CD4-positive, alpha-beta T cell treated with Interleukin-4 for 1 hour (primary cell): ENCODE measurements at regions not wholly inside any gene's neighbourhood (a gene's known extent, or its start where the extent isn't known, plus 50 kb on each side); places are given as distances from the start of the nearest gene placed in this dataset.
"Not testable (repeated sequence)": the region's sequence is repeated elsewhere in the genome, so short reads cannot be mapped to it uniquely, and the experiment has no call there.

Source experiments
- DNase-seq, 2 donors: peaks; one replicate each; pipeline ENCODE4 v3.0.0-alpha.2; 2020 to 2022

GRCh38 chr18:70636991-70637390 is 348.1 kb downstream of the SOCS6 start:
- DNase-seq: no peak

DNA sequence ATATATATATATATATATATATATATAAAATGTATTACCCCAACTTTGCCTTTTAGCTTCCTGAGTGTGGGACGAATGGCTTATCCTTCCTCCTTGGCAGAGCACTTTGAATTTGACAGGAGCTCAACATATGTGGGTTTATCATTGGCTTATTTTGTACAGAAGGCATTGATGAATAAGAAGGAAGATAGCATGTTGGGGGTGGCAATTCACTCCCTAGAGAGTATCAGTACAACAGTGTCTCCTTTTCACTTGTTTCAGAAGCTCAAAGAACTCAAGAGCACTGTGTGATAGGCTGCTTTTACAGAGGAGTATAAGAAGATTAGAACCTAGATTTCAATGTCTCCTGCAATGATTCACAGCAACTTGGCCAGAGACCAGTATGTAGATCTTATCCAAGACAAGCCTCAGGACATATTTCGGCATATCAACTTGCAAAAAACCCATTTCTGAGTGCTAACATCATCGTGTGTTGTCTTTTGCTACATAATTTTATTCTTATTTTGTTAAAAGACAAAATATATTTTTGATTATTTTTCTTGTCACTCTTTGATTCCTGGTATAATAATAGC is 345.8 kb downstream of the SOCS6 start:
- DNase-seq: no peak

- DNase-seq: no peak
These were observed 338.4 kb downstream of the SOCS6 start for GRCh38 chr18:70627182-70627802.

DNA sequence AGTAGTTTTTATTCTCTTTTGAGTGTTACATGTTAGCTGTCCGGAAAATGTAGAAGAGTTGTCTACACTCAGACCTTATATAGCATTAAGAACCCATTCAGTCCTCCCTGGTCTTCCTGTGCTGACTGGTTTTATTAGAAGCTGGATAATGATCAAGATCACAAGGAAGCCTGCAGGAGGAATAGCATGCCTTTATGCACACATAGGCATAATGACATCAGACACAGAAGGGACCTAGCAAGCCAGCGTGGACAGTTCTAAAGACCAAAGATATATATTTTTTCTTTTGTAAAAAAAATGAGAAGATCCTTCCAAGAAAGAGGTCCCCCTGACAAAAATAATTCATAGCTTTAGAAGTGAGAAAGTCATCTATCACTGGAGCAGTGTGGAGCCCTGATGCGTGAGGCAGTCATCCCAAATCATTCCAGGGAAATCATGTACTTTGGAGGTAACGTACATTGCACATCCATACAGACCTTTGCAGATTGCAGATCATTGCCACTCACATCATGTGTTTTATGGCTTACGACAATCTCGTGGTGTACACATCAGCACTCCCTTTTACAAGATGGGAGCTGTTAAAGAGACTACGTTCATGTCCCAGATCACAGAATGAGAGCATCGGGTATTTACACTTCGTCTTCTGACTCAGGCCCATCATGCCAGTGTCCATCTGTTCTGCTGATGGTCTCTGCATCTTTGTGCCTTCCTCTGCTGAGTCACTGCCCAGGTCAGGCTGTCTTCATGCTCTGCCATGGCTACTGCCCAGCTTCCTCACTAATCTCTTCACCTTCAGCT is 334.0 kb downstream of the SOCS6 start:
- no peak for DNase-seq

DNA sequence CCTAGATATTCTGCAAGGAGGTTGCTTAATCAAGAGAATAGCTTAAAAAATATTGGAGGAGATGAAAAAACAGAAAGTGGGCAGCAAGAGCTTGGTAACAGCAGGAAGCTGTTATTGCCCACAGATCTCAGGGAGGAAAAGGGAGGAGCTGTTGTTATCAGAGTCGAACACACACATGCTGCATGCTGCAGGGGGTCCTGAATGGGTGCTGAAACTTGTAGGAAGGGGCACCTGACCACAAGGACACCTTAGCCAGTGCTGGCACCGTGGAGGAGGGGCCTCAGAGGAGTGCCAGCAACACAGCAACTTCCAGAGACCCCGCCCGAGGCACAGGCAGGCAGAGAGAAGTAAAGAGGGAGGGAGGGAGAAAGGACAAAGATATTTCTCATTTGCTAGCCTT is 332.9 kb downstream of the SOCS6 start:
- peak in 1 of 2 donors; percentile 34 for DNase-seq

DNA sequence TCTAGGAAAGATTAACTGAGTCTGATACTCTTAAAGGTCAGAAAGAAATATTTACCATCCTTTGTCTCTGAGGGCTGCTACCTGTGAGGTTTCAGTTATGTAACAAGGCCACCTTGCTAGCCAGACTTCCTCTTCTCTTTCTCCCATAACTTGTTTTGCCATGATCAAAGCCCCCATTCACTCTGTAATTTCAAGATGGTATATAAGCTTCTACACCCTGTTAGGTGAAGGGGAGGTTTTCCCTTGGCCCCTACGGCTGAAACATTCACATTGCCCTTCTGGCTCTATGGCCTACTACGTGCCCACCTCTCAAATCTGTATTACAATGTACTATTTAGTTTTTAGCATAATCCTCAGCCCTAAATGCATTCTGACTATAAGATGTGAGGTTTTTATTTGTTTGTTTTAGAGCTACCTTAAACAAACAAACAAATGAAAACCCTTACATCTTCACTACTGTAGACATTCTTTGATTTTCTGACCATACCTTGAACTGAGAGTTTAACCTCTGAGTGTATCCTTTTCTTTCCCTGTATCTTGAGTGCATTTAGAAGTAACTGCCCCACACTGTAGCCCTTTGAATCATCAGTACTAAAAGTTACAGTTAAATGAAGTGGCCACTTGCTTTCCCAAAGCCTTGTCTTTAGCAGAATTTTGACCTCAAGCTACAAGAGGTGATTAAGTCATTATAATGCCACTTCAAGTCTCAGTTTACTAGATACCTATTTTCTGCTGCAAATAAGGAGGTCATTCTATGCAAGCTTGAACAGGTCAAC is 332.2 kb downstream of the SOCS6 start:
- no peak for DNase-seq

DNA sequence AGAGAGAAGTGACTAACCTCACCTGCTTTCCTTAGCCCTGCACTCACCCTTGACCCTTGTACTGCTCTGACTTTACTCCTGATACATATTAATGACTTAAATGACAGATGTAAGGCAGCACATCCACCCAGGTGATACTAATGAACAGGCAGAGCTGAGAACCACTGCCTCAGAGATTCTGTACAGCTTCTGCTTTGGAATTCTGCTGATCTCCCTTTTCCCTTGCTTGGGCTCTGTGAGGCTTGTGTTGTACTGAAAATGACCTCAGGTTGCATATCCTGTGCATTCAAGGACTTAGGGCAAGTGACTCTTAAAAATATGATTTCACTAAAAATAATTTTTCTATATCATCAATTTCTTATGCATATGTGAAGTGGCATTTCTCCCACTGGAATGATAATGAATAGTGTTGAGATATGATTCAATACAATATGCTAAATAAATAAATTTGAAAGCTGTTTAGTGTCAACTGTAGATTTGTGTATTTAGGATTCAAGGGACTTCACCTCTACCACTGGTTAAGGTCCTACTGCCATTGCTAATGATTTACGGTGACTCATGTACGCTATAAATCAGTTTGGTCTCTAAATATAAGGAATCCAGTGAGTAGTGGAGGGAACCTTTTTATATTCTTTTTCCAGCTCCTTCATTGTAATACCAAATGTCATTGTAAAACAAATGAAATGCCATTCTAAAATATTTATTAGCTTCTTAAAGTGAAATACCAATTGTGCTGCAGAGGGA is 328.3 kb downstream of the SOCS6 start:
- no peak for DNase-seq

GRCh38 chr18:70600225-70600925 is 311.5 kb downstream of the SOCS6 start:
- DNase-seq: no peak

DNA sequence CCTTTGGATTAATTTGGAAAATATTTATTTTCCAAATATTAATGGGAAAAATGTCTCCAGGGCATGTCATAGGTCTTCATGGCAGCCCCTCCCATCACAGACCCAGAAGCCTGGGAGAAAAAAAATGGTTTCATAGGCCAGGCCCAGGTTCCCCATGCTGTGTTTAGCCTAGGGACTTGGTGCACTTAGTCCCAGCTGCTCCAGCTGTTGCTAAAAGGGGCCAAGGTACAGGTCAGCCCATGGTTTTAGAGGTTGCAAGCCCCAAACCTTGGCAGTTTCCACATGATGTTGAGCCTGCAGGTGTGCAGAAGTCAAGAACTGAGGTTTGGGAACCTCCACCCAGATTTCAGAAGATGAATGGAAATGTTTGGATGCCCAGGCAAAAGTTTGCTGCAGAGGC is 309.6 kb downstream of the SOCS6 start:
- DNase-seq: no peak

DNA sequence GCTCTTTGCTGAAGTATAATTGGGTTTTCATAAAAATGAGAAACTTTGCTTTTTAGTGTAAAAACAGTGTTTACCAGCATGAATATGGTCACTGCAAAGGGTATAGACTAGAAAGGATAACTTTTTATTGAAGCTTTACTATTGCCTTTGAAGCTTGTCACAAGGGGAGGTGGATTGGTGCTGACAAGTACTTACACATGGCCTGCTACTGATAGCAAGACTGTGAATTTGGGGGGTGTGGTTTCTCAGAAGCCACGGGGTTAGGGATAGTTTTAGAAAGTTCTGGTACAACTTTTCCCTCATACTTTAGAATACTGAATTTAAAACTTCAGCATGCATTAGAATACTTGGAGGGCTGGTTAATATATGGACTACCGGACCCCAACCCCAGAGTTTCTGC is 294.1 kb downstream of the SOCS6 start:
- no peak for DNase-seq

GRCh38 chr18:70578480-70578879 is 289.6 kb downstream of the SOCS6 start:
- DNase-seq: no peak

GRCh38 chr18:70577023-70577420 is 288.2 kb downstream of the SOCS6 start:
- no peak for DNase-seq

GRCh38 chr18:70576276-70577022 is 287.6 kb downstream of the SOCS6 start:
- no peak for DNase-seq

- DNase-seq: not testable (repeated sequence)
These were observed 286.1 kb downstream of the SOCS6 start for GRCh38 chr18:70574951-70575350.

DNA sequence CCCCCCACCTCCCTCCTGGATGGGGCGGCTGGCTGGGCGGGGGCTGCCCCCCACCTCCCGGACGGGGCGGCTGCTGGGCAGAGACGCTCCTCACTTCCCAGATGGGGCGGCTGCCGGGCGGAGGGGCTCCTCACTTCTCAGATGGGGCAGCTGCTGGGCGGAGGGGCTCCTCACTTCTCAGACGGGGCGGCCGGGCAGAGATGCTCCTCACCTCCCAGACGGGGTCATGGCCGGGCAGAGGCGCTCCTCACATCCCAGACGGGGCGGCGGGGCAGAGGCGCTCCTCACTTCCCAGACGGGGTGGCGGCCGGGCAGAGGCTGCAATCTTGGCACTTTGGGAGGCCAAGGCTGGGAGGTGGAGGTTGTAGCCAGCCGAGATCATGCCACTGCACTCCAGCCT is 280.8 kb downstream of the SOCS6 start:
- not testable (repeated sequence) for DNase-seq

DNA sequence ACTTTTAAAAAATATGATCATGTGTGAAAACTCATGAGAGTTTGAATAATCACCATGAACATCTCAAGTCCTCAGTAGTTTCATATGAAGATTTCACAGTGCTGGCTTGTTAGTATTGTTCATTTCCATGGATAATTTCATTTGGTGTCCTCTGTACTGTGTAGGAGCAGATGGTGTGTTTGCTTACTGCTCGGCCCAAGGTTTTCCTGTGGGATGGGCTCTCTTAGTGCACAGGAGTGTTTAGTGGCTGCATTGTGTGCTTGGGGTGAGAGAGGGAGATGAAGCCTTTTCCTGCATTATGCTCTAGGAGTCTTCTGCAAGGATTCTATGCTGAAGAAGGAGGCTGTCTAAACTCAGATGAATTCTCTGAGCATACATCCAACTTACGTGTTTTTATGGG is 270.6 kb downstream of the SOCS6 start:
- DNase-seq: no peak

GRCh38 chr18:70558371-70558770 is 269.5 kb downstream of the SOCS6 start:
- DNase-seq: no peak

GRCh38 chr18:70554854-70555445 is 266.1 kb downstream of the SOCS6 start:
- no peak for DNase-seq

DNA sequence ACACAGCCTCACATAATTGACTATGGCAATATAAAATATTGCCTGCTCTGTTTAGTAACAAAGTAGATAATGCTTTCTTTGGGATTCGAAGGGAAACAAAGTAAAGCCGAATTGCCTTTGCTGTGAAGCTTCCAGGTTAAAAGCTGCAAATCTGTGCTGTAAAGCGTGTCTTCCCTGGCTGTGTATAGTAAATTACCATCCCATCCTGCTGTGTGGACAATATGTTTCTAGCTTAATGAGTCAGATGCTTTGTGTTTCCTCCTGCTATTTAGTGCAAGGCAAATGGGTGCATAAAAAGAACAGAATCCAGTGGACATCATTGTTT is 265.1 kb downstream of the SOCS6 start:
- DNase-seq: no peak

- DNase-seq: peak; percentile 13 to 37
These were observed 264.5 kb downstream of the SOCS6 start for GRCh38 chr18:70553245-70553935.
